HCT116 (cell line): ENCODE measurements at regions not wholly inside any gene's neighbourhood (a gene's known extent, or its start where the extent isn't known, plus 50 kb on each side); places are given as distances from the start of the nearest gene placed in this dataset.

Experiments
- ATF3 ChIP-seq: IDR thresholded peaks from 2 replicates; pipeline ENCODE4 v1.6.1; 2012
- CTCF ChIP-seq, 3 experiments: fragments of 200-600 bp in 1 of 3; sonication (generic) in 1 of 3; IDR thresholded peaks in 2 of 3; conservative IDR thresholded peaks in 1 of 3; 2 replicates each; pipeline ENCODE4 v1.5.1; 2012 to 2017; ENCODE audit warnings: low read depth in 2 of 3, low read length in 2 of 3, antibody characterized with exemption in 1 of 3, borderline replicate concordance in 1 of 3, control low read depth in 1 of 3, mild to moderate bottlenecking in 1 of 3, mixed read lengths in 1 of 3, mixed run types in 1 of 3, moderate library complexity in 1 of 3; ENCODE audit not compliant: insufficient read depth in 1 of 3
- ELF1 ChIP-seq: IDR thresholded peaks from 2 replicates; pipeline ENCODE4 v1.6.1; 2012; ENCODE audit warnings: low read depth, borderline replicate concordance
- EZH2phosphoT487 ChIP-seq: fragments of 200-600 bp; IDR thresholded peaks from 2 replicates; pipeline ENCODE4 v1.6.1; 2018; ENCODE audit warnings: antibody characterized with exemption, borderline replicate concordance
- FOSL1 ChIP-seq: IDR thresholded peaks from 2 replicates; pipeline ENCODE4 v1.6.1; 2012; ENCODE audit warnings: low read depth
- JUND ChIP-seq: IDR thresholded peaks from 2 replicates; pipeline ENCODE4 v1.6.1; 2012
- MAX ChIP-seq: IDR thresholded peaks from 2 replicates; pipeline ENCODE4 v1.6.1; 2012
- POLR2A ChIP-seq: IDR thresholded peaks from 2 replicates; pipeline ENCODE4 v1.7.0; 2011; ENCODE audit warnings: borderline replicate concordance; ENCODE audit not compliant: insufficient read depth, insufficient read length; ENCODE audit errors: extremely low read depth
- POLR2AphosphoS5 ChIP-seq: IDR thresholded peaks from 2 replicates; pipeline ENCODE4 v1.6.1; 2011; ENCODE audit warnings: mild to moderate bottlenecking, low read depth, low read length, moderate library complexity
- REST ChIP-seq: IDR thresholded peaks from 2 replicates; pipeline ENCODE4 v1.6.1; 2012; ENCODE audit warnings: low read depth
- SIN3A ChIP-seq: IDR thresholded peaks from 2 replicates; pipeline ENCODE4 v1.6.1; 2012; ENCODE audit warnings: low read depth
- SP1 ChIP-seq: IDR thresholded peaks from 2 replicates; pipeline ENCODE4 v1.6.1; 2012; ENCODE audit warnings: low read depth
- YY1 ChIP-seq: IDR thresholded peaks from 2 replicates; pipeline ENCODE4 v1.6.1; 2011; ENCODE audit warnings: low read length, low read depth, moderate library complexity, mild to moderate bottlenecking; ENCODE audit not compliant: insufficient replicate concordance; ENCODE audit errors: extremely low read depth

GRCh38 chr10:106378251-106378650 is 786.3 kb downstream of the SORCS1 start:
- TF ChIP-seq ELF1 (no peak), REST (no peak), JUND (no peak), MAX (no peak), CTCF (IDR thresholded peaks at IDR 0.05 in 2 of 3, conservative IDR thresholded peaks at IDR 0.05 in 1 of 3; ENCODE audit: borderline replicate concordance in 1 of 3, insufficient read depth in 1 of 3, low read depth in 2 of 3, low read length in 2 of 3) (no peak), POLR2AphosphoS5 (no peak), YY1 (no peak), POLR2A (no peak), SP1 (no peak), ATF3 (no peak), FOSL1 (no peak), EZH2phosphoT487 (no peak), SIN3A (no peak)
